GM19468 (cell line): ENCODE measurements at regions not wholly inside any gene's neighbourhood (a gene's known extent, or its start where the extent isn't known, plus 50 kb on each side); places are given as distances from the start of the nearest gene placed in this dataset.
A peak's percentile ranks its signal among the peaks of the same experiment; 100 is the strongest.

Source experiments
- ATAC-seq: cut with Tn5 transposase; IDR thresholded peaks from one replicate; pipeline ENCODE4 v1.9.1; 2021; ENCODE audit warnings: mild to moderate bottlenecking, moderate library complexity, moderate number of reproducible peaks; ENCODE audit not compliant: unreplicated experiment; ENCODE audit errors: extremely low read depth

DNA sequence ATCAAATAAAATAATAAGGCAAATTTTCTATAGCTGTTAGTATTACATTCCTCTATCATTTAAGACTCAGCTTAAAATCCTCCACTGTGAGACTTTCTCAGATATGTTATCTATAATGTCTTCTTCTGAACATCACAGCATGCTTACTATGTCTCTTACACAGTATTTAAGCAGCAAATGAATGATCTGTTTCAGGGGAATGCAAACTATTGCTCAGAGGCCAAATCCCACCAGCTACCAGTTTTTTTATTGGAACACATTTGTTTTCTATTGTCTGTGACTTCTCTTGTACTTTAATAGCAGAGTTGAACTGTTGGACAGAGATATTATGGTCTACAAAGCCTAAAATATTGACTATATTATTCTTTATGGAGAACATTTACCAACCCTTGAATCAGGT, 59.6 kb downstream of the C3orf38 start:
- ATAC-seq: no peak

GRCh38 chr3:88211096-88211890, 61.5 kb downstream of the C3orf38 start:
- ATAC-seq: no peak

DNA sequence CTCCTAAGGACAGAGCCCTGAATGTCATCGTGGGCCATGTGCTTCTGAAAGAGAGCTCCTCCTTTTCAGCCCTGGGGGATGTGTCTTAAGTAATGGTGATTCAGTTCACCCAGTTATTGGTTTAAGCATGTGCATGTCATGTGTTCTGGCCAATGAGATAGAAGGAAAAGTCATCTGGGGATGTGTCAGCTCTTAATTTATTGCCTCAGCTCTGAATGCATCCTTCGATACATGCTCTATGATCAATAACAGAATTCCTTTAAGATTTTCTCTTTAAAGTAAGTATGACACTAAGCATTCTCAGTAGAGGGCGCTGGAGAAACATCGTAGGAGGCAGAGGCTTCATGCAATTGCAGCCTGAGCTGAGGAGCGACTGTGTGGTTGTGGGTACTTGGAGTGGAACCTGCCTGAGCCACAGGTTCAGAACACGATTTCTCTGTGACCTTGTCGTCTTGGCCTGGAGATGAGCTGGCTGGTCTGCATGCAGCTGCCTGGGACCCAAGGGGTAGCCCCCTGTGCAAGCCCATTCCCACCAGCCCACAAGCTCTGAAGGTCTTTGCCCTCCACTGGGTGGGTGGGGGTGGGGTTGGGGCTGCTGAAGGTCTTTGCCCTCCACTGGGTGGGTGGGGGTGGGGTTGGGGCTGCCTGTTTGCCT, 69.5 kb downstream of the C3orf38 start:
- ATAC-seq: no peak

- ATAC-seq: no peak
These were observed 70.4 kb downstream of the C3orf38 start for GRCh38 chr3:88220126-88220525.

GRCh38 chr3:88221726-88222125, 72.0 kb downstream of the C3orf38 start:
- no peak for ATAC-seq

- no peak for ATAC-seq
These were observed 72.6 kb downstream of the C3orf38 start for GRCh38 chr3:88222343-88222742.

- no peak for ATAC-seq
These were observed 75.7 kb downstream of the C3orf38 start for GRCh38 chr3:88225326-88226008.

DNA sequence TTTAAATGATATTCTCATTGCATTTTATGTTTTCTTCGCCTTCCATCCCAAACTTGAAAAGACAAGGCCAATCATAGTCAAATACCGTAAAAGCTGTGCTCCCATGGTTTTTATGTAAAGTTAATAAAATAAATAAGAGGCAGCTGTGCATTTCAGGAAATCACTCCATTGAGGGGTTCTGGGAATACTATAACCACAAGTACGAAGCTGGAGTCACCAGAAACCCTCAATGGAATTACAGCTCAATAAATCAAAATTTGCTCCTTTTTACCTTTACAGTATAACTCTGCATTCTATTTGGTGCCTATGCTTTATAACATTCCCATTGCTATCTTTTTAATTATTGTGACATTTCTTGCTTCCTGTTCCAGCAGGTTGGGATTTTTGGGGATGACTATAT, 77.2 kb downstream of the C3orf38 start:
- no peak for ATAC-seq

- ATAC-seq: no peak
These were observed 80.9 kb downstream of the C3orf38 start for GRCh38 chr3:88230638-88231037.

DNA sequence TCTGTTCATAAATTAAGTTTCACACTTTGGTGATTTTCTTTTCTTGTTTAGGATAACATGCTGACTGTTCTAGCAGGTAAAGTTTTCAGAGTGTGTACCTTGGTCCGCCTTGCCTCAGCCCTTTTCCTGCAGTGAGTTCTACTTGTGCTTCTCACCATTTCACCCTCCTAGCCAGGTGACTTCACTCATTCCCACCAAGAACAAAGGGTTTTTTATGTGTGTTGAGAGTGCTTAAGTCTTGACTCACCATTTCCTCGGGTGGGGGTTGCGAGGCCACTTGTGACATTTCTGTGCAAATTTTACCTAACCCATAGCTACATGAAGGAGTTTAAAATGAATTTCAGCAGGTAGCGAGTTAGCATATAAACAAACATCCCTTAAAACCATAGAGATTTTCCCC, 81.4 kb downstream of the C3orf38 start:
- no peak for ATAC-seq

DNA sequence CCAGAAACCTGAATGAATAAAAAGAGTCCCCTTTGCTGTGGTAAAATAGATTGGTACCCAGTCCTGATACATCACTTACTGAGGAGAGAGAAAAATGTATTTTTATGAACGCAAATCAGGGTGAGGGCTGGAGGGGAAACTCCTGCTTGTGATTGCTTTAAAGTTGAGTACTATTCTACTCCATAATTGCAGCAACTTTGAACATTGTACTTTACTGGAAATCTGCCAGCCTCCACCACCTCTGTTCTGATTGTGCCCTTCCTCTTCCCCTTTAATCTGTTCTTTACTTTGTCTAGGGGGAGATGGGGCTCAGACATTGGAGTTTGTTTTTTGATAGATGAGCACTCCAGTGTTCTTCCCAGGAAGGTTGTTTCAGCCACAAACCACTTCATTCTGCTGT, 81.9 kb downstream of the C3orf38 start:
- no peak for ATAC-seq

GRCh38 chr3:88235102-88235501, 85.3 kb downstream of the C3orf38 start:
- no peak for ATAC-seq

DNA sequence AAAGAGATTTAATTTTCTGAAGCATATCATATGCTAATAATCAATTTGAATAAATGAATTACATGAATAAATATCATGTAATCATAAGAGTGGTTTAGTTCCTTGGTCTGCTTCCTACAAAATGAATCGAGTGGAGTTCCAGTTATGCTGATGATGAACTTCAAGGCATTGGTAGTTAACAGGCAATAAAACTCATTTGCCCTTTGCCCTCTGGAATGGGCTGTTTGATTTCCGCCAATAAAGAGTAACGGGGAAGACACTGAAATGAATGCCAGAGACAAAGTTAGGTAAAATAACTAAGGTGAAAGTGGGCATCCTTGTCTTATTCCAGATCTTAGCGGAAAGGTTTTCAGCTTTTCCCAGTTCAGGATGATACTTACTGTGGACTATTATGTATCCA, 90.1 kb downstream of the C3orf38 start:
- no peak for ATAC-seq

DNA sequence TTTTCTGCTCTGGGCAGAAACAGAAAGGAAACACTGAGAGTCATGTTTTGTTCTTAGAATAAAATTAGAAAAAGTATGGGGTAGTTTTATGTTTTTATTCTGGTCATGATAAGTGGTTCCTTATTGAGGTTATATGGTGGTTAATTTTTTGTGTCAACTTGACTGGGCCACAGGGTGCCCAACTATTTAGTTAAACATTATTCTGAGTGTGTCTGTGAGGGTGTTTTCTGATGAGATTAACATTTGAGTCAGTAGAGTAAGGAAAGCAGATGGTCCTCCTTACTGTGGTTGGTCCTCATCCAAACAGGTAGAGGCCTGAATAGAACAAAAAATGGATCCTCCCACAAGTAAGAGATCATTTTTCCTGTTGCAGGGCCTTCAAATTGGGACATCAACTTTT, 98.9 kb downstream of the C3orf38 start:
- ATAC-seq: peak; percentile 34

DNA sequence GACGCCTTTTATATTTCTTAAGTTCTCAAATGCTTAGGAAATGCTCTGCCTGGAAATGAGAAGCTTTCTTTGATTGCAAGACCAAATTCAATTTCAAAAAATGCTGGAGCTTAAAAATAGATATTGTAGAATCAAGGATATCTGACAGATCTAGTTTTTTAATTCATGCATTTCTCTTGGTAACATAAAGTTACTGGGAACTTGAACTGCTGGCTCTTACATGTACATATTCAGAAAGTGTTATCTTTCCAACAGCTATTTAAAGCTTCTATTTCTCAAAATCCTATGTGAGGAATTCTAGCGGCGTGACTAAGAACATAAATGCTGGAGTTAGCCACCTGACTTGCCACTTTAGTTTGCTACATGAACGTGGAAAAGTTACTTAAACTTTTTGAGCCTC, 109.3 kb downstream of the C3orf38 start:
- no peak for ATAC-seq

DNA sequence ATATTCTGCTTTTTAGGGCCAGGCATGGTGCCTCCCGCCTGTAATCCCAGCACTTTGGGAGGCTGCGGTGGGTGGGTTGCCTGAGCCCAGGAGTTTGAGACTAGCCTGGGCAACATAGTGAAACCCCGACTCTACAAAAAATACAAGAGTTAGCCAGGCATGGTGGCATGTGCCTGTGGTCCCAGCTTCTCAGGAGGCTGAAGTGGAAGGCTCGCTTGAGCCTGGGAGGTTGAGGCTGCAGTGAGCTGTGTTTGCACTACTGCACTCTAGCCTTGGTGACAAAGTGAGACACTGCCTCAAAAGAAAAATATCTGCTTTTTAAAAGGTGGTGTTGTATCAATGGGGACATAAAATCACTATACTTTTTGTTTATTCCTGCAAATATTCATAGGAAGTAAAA, 112.8 kb downstream of the C3orf38 start:
- ATAC-seq: no peak

GRCh38 chr3:88263417-88264100, 113.8 kb downstream of the C3orf38 start:
- ATAC-seq: no peak

DNA sequence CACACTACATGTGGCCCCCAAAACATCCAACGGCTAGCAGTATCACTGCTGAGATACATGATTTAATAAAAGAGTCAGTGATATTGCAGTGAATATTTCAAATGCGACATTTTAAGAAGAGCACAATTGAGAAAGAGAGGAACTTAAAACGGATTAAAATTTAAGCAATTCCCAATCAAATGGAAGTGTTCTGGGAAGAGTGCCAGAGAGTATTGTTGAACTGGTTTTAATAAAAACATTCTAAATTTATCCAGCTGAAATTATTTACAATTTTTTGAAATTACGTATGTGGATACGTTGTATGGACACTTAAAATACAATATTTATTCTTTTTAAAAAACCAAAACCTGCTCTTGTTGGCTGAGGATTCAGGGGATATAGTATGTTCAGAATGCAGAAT, 117.7 kb downstream of the C3orf38 start:
- ATAC-seq: no peak

- no peak for ATAC-seq
These were observed 118.1 kb downstream of the C3orf38 start for GRCh38 chr3:88267847-88268246.

- ATAC-seq: no peak
These were observed 130.6 kb downstream of the C3orf38 start for GRCh38 chr3:88280326-88280725.
